IMR-90 (cell line): ENCODE measurements at regions not wholly inside any gene's neighbourhood (a gene's known extent, or its start where the extent isn't known, plus 50 kb on each side); places are given as distances from the start of the nearest gene placed in this dataset.

Source experiments
- ATAC-seq: fragments of 200-7000 bp; cut with Tn5 transposase; 2 replicates; pipeline ENCODE4 v1.9.1; 2020; ENCODE audit warnings: low read depth, mild to moderate bottlenecking, moderate library complexity
- BruUV-seq: library from RNA; stranded (reverse); fragments of 400-500 nt; replicated peaks from 2 replicates; lab custom pipeline; 2021; lab: Mats Ljungman, UMichigan
- CTCF ChIA-PET: fragments of 300-600 bp; formaldehyde crosslinking; extraction: SDS; loops from one replicate; lab custom pipeline; 2021; ENCODE audit warnings: antibody characterized with exemption; lab: Yijun Ruan, JAX
- POLR2A ChIA-PET: fragments of 300-600 bp; sonication (Branson Sonifier 250); formaldehyde crosslinking; loops from one replicate; lab custom pipeline; 2022; ENCODE audit warnings: antibody characterized with exemption; ENCODE audit not compliant: unreplicated experiment; lab: Charles Lee
- DNase-seq: peaks from one replicate; pipeline ENCODE4 v3.0.0; 2013
- H2AFZ ChIP-seq: replicated peaks from 2 replicates; pipeline ENCODE3; 2013; ENCODE audit warnings: low read length, mild to moderate bottlenecking; ENCODE audit not compliant: poor library complexity
- H2AK5ac ChIP-seq: 2 replicates; pipeline ENCODE4 v1.6.1; 2013; ENCODE audit warnings: low read depth, low read length, inconsistent platforms
- H2AK9ac ChIP-seq: replicated peaks from 2 replicates; pipeline ENCODE3; 2013; ENCODE audit warnings: mild to moderate bottlenecking, low read depth, low read length, moderate library complexity; ENCODE audit not compliant: poor library complexity
- H2BK120ac ChIP-seq: 2 replicates; pipeline ENCODE4 v1.6.1; 2013; ENCODE audit warnings: low read depth, low read length, inconsistent platforms
- H2BK15ac ChIP-seq: 3 replicates; pipeline ENCODE4 v1.6.1; 2013; ENCODE audit warnings: low read depth, low read length, inconsistent platforms
- H2BK20ac ChIP-seq: 2 replicates; pipeline ENCODE4 v1.6.1; 2013; ENCODE audit warnings: low read depth, mild to moderate bottlenecking, inconsistent platforms, low read length, moderate library complexity
- H2BK5ac ChIP-seq: 2 replicates; pipeline ENCODE4 v1.6.1; 2013; ENCODE audit warnings: mild to moderate bottlenecking, low read depth, low read length, inconsistent platforms; ENCODE audit not compliant: poor library complexity, severe bottlenecking
- H3K14ac ChIP-seq: replicated peaks from 2 replicates; pipeline ENCODE4 v1.6.1; 2013; ENCODE audit warnings: low read depth, low read length, inconsistent platforms
- H3K18ac ChIP-seq: 2 replicates; pipeline ENCODE4 v1.6.1; 2013; ENCODE audit warnings: low read depth, low read length, control low read depth
- H3K23ac ChIP-seq: 2 replicates; pipeline ENCODE4 v1.6.1; 2013; ENCODE audit warnings: low read depth, low read length, inconsistent platforms
- H3K27ac ChIP-seq: 2 replicates; pipeline ENCODE4 v1.5.1; 2013; ENCODE audit warnings: mild to moderate bottlenecking, control low read depth, low read length; ENCODE audit not compliant: insufficient read depth
- H3K27me3 ChIP-seq: 2 replicates; pipeline ENCODE4 v1.6.1; 2013; ENCODE audit warnings: low read length; ENCODE audit not compliant: control insufficient read depth, insufficient read depth
- H3K36me3 ChIP-seq: 2 replicates; pipeline ENCODE4 v1.6.1; 2013; ENCODE audit warnings: low read length, mixed read lengths; ENCODE audit not compliant: control insufficient read depth, insufficient read depth
- H3K4ac ChIP-seq: 2 replicates; pipeline ENCODE4 v1.6.1; 2013; ENCODE audit warnings: low read depth, low read length, inconsistent platforms
- H3K4me1 ChIP-seq: 2 replicates; pipeline ENCODE4 v1.6.1; 2013; ENCODE audit warnings: low read length, mixed read lengths; ENCODE audit not compliant: control insufficient read depth, insufficient read depth
- H3K4me2 ChIP-seq: 2 replicates; pipeline ENCODE4 v1.6.1; 2013; ENCODE audit warnings: low read depth, mild to moderate bottlenecking, control low read depth, low read length, moderate library complexity
- H3K4me3 ChIP-seq: 2 replicates; pipeline ENCODE4 v1.5.1; 2013; ENCODE audit warnings: low read depth, mild to moderate bottlenecking, control low read depth, low read length, moderate library complexity; ENCODE audit not compliant: insufficient read depth
- H3K56ac ChIP-seq: 2 replicates; pipeline ENCODE4 v1.6.1; 2013; ENCODE audit warnings: low read length, inconsistent platforms; ENCODE audit not compliant: insufficient read depth; ENCODE audit errors: extremely low read depth
- H3K79me1 ChIP-seq, 2 experiments: 2 replicates each; pipeline ENCODE4 v1.6.1; 2013; ENCODE audit warnings: low read length in 2 of 2, inconsistent platforms in 1 of 2, low read depth in 1 of 2
- H3K9ac ChIP-seq: 2 replicates; pipeline ENCODE4 v1.6.1; 2013; ENCODE audit warnings: low read depth, low read length, control low read depth
- H3K9me1 ChIP-seq: 2 replicates; pipeline ENCODE4 v1.6.1; 2013; ENCODE audit warnings: low read length, inconsistent platforms; ENCODE audit not compliant: insufficient read depth
- H3K9me3 ChIP-seq: 2 replicates; pipeline ENCODE4 v1.6.1; 2013; ENCODE audit warnings: low read length; ENCODE audit not compliant: control insufficient read depth, insufficient read depth
- H4K20me1 ChIP-seq: 2 replicates; pipeline ENCODE4 v1.6.1; 2013; ENCODE audit warnings: low read length, inconsistent platforms; ENCODE audit not compliant: insufficient read depth
- H4K5ac ChIP-seq: 2 replicates; pipeline ENCODE4 v1.6.1; 2013; ENCODE audit warnings: mild to moderate bottlenecking, low read depth, low read length, control low read depth
- H4K8ac ChIP-seq, 2 experiments: 2 replicates each; pipeline ENCODE4 v1.6.1; 2013; ENCODE audit warnings: low read depth in 2 of 2, low read length in 2 of 2, control low read depth in 1 of 2, inconsistent platforms in 1 of 2
- H4K91ac ChIP-seq: 2 replicates; pipeline ENCODE4 v1.6.1; 2013; ENCODE audit warnings: low read depth, low read length, inconsistent platforms; ENCODE audit not compliant: insufficient read depth
- CEBPB ChIP-seq: IDR thresholded peaks from 2 replicates; pipeline ENCODE4 v1.6.1; 2012; ENCODE audit warnings: low read depth, low read length, improper control_type of control experiment
- FOS ChIP-seq: fragments of 150-350 bp; IDR thresholded peaks from 2 replicates; pipeline ENCODE4 v1.6.1; 2016; ENCODE audit warnings: low read depth, low read length
- MAFK ChIP-seq: IDR thresholded peaks from 2 replicates; pipeline ENCODE4 v1.6.1; 2012; ENCODE audit warnings: low read depth, low read length, improper control_type of control experiment
- POLR2A ChIP-seq: IDR thresholded peaks from 2 replicates; pipeline ENCODE4 v1.6.1; 2012; ENCODE audit warnings: mild to moderate bottlenecking, low read depth, low read length
- RAD21 ChIP-seq: IDR thresholded peaks from 2 replicates; pipeline ENCODE4 v1.6.1; 2012; ENCODE audit warnings: low read length, improper control_type of control experiment
- RCOR1 ChIP-seq: IDR thresholded peaks from 2 replicates; pipeline ENCODE4 v1.6.1; 2012; ENCODE audit warnings: mild to moderate bottlenecking, low read length, improper control_type of control experiment; ENCODE audit not compliant: insufficient replicate concordance
- SMC3 ChIP-seq: fragments of 150-350 bp; IDR thresholded peaks from 2 replicates; pipeline ENCODE4 v1.6.1; 2016; ENCODE audit warnings: low read depth, mild to moderate bottlenecking, antibody characterized with exemption, low read length, moderate library complexity
- WGBS, 2 experiments: methylation state at CpG; one replicate each; pipeline versions ENCODE4 v1.1.5 to v1.1.7; 2013; ENCODE audit warnings: missing lambda C conversion rate in 2 of 2; ENCODE audit not compliant: insufficient read length in 1 of 2; ENCODE audit errors: extremely low coverage in 2 of 2; 5-methylcytosine and 5-hydroxymethylcytosine counted together
- dilution Hi-C: fragments of 300-500 bp; cut with HindIII; formaldehyde crosslinking; loops from one replicate; pipeline ENCODE4 v1.14.3; 2018; ENCODE audit warnings: low sequenced_read_pairs; ENCODE audit not compliant: unreplicated experiment
- in situ Hi-C: fragments of 300-500 bp; cut with MboI; formaldehyde crosslinking; loops from 3 replicates; pipeline ENCODE4 v1.14.3; 2019; ENCODE audit warnings: low sequenced_read_pairs, inconsistent platforms, mixed read lengths
- intact Hi-C: fragments of 100-400 bp; cut with micrococcal nuclease; formaldehyde crosslinking; loops from 2 replicates; pipeline ENCODE4 v1.10.0; 2022

GRCh38 chr3:158950178-158950901 is 148.5 kb downstream of the MFSD1 start:
- H3K4me1 ChIP-seq, result no peaks in the 10 kb centered on the region
- BruUV-seq, result no TSS peak
- no peak overlapping the region for H2AK9ac ChIP-seq
- H2BK5ac ChIP-seq, result no peak overlapping the region
- H3K9me1 ChIP-seq, result no peaks in the 10 kb centered on the region
- H2AFZ ChIP-seq, result no peak overlapping the region
- no peak overlapping the region for H3K14ac ChIP-seq
- no peak overlapping the region for H3K9ac ChIP-seq
- H4K5ac ChIP-seq, result no peak overlapping the region
- H3K4ac ChIP-seq, result no peak overlapping the region
- H3K27ac ChIP-seq, result no peak overlapping the region
- H2BK15ac ChIP-seq, result no peak overlapping the region
- H2BK120ac ChIP-seq, result no peak overlapping the region
- no peak overlapping the region for H4K8ac ChIP-seq
- no peak overlapping the region for H3K56ac ChIP-seq
- no peaks in the 10 kb centered on the region for H4K20me1 ChIP-seq
- in situ Hi-C loops, result no loop called here
- H3K27me3 ChIP-seq, result no peaks in the 10 kb centered on the region; the same call in 1 of the 2 replicates
- ChIA-PET POLR2A (no interaction called here), CTCF (no interaction called here)
- WGBS, 2 experiments, result 61% methylated on average over 2 of the region's 8 CpGs; no CpG with 5 or more reads in 1 of the 2 experiments
- no peak overlapping the region for H3K23ac ChIP-seq
- no peaks in the 10 kb centered on the region for H3K36me3 ChIP-seq
- TF ChIP-seq RCOR1 (no peak), MAFK (no peak), CEBPB (peak; percentile 78), SMC3 (no peak), POLR2A (no peak), FOS (no peak), RAD21 (no peak)
- ATAC-seq, result no peak
- H4K91ac ChIP-seq, result no peak overlapping the region
- DNase-seq, result no peak
- H3K4me2 ChIP-seq, result no peak overlapping the region
- dilution Hi-C loops, result no loop called here
- no peak overlapping the region for H3K18ac ChIP-seq
- no peaks in the 10 kb centered on the region for H3K79me1 ChIP-seq
- intact Hi-C loops, result no loop called here
- H3K9me3 ChIP-seq, result no peaks in the 10 kb centered on the region
- no peak overlapping the region for H3K4me3 ChIP-seq
- H2AK5ac ChIP-seq, result no peak overlapping the region
- H2BK20ac ChIP-seq, result no peak overlapping the region
